ENCODE measurements at regions not wholly inside any gene's neighbourhood (a gene's known extent, or its start where the extent isn't known, plus 50 kb on each side); places are given as distances from the start of the nearest gene placed in this dataset.

GRCh38 chr3:26004172-26004571 lies 214.3 kb downstream of the OXSM start:
- Mint-ChIP-seq H3K4me3 (no peak overlapping the region), H3K36me3 (no peaks in the 10 kb centered on the region), H3K9me3 (peaks cover 14% of the 10 kb centered on the region), H3K4me1 (no peaks in the 10 kb centered on the region), H3K27ac (no peak overlapping the region), H3K27me3 (ENCODE audit: insufficient read depth, low read depth) (peaks cover 4% of the 10 kb centered on the region)
- no peak overlapping the region for H3K4me3 ChIP-seq
- no peaks in the 10 kb centered on the region for H3K4me1 ChIP-seq
- no peak overlapping the region for H3K4me2 ChIP-seq
- no peak for DNase-seq (ENCODE audit: low spot score)
- H4K20me1 ChIP-seq (ENCODE audit: low read depth), result no peaks in the 10 kb centered on the region
- no peak for TF ChIP-seq EZH2phosphoT487 (IDR thresholded peaks at IDR 0.05)
- no peak for TF ChIP-seq EZH2 (IDR thresholded peaks at IDR 0.05)
- no peak for TF ChIP-seq CTCF (IDR thresholded peaks at IDR 0.05)
- no peak overlapping the region for H2AFZ ChIP-seq (replicated peaks)
- H3F3A ChIP-seq (ENCODE audit: low read depth), result no peaks in the 10 kb centered on the region
- no peaks in the 10 kb centered on the region for H3K27me3 ChIP-seq
- no peaks in the 10 kb centered on the region for H3K9me3 ChIP-seq (ENCODE audit: low read depth)
- H3K36me3 ChIP-seq, result no peaks in the 10 kb centered on the region
- H3K27ac ChIP-seq, result no peak overlapping the region
- no peaks in the 10 kb centered on the region for H3K79me2 ChIP-seq (ENCODE audit: low read depth)
- no peak overlapping the region for H3K9ac ChIP-seq

GRCh38 chr3:26011276-26011675 lies 221.4 kb downstream of the OXSM start:
- Histone ChIP-seq H3K4me1 (no peaks in the 10 kb centered on the region), H3K27ac (no peak overlapping the region), H3K36me3 (no peaks in the 10 kb centered on the region), H2AFZ (replicated peaks) (no peak overlapping the region), H3K27me3 (no peaks in the 10 kb centered on the region), H3K4me3 (no peak overlapping the region), H3F3A (ENCODE audit: low read depth) (no peaks in the 10 kb centered on the region), H3K4me2 (no peak overlapping the region), H3K79me2 (ENCODE audit: low read depth) (no peaks in the 10 kb centered on the region), H3K9me3 (ENCODE audit: low read depth) (no peaks in the 10 kb centered on the region), H4K20me1 (ENCODE audit: low read depth) (no peaks in the 10 kb centered on the region), H3K9ac (no peak overlapping the region)
- no peak for DNase-seq (ENCODE audit: low spot score)
- Mint-ChIP-seq H3K4me1 (no peaks in the 10 kb centered on the region), H3K4me3 (no peak overlapping the region), H3K27ac (no peak overlapping the region), H3K36me3 (no peaks in the 10 kb centered on the region), H3K27me3 (ENCODE audit: insufficient read depth, low read depth) (peaks cover 2% of the 10 kb centered on the region), H3K9me3 (no peaks in the 10 kb centered on the region)
- no peak for TF ChIP-seq EZH2phosphoT487 (IDR thresholded peaks at IDR 0.05)
- no peak for TF ChIP-seq CTCF (IDR thresholded peaks at IDR 0.05)
- TF ChIP-seq EZH2 (IDR thresholded peaks at IDR 0.05), result no peak

GRCh38 chr3:26012241-26012745 lies 222.4 kb downstream of the OXSM start:
- Histone ChIP-seq H3K4me2 (no peak overlapping the region), H3K9ac (no peak overlapping the region), H3K27ac (no peak overlapping the region), H3K79me2 (ENCODE audit: low read depth) (no peaks in the 10 kb centered on the region), H3K9me3 (ENCODE audit: low read depth) (no peaks in the 10 kb centered on the region), H4K20me1 (ENCODE audit: low read depth) (no peaks in the 10 kb centered on the region), H3F3A (ENCODE audit: low read depth) (no peaks in the 10 kb centered on the region), H2AFZ (replicated peaks) (no peak overlapping the region), H3K36me3 (no peaks in the 10 kb centered on the region), H3K27me3 (no peaks in the 10 kb centered on the region), H3K4me1 (no peaks in the 10 kb centered on the region), H3K4me3 (no peak overlapping the region)
- Mint-ChIP-seq H3K27ac (no peak overlapping the region), H3K4me1 (no peaks in the 10 kb centered on the region), H3K36me3 (no peaks in the 10 kb centered on the region), H3K27me3 (ENCODE audit: insufficient read depth, low read depth) (peaks cover 2% of the 10 kb centered on the region), H3K4me3 (no peak overlapping the region), H3K9me3 (no peaks in the 10 kb centered on the region)
- no peak for TF ChIP-seq EZH2phosphoT487 (IDR thresholded peaks at IDR 0.05)
- TF ChIP-seq EZH2 (IDR thresholded peaks at IDR 0.05), result no peak
- TF ChIP-seq CTCF (IDR thresholded peaks at IDR 0.05), result no peak
- DNase-seq (ENCODE audit: low spot score), result no peak
